A673 (cell line): ENCODE measurements at regions not wholly inside any gene's neighbourhood (a gene's known extent, or its start where the extent isn't known, plus 50 kb on each side); places are given as distances from the start of the nearest gene placed in this dataset.

Source experiments
- CTCF ChIP-seq: fragments of 300-800, 200-600 bp; sonication (generic); conservative IDR thresholded peaks from 2 replicates; pipeline ENCODE4 v1.5.1; 2017; ENCODE audit warnings: low read depth, mild to moderate bottlenecking, antibody characterized with exemption, low read length, moderate library complexity, mixed read lengths
- EZH2 ChIP-seq: fragments of 200-600 bp; sonication (generic); IDR thresholded peaks from 2 replicates; pipeline ENCODE4 v1.6.1; 2017; ENCODE audit warnings: borderline replicate concordance, low read depth, mild to moderate bottlenecking, mixed read lengths, antibody characterized with exemption, low read length; ENCODE audit not compliant: poor library complexity, severe bottlenecking

GRCh38 chr16:65831903-65832666, 534.4 kb upstream of the CDH5 start:
- no peak for TF ChIP-seq CTCF
- no peak for TF ChIP-seq EZH2
